OCI-M1 (cell line): ENCODE measurements at regions not wholly inside any gene's neighbourhood (a gene's known extent, or its start where the extent isn't known, plus 50 kb on each side); places are given as distances from the start of the nearest gene placed in this dataset.

Source experiments
- DNase-seq: peaks from one replicate; lab custom pipeline; 2025; lab: John Stamatoyannopoulos, UW

DNA sequence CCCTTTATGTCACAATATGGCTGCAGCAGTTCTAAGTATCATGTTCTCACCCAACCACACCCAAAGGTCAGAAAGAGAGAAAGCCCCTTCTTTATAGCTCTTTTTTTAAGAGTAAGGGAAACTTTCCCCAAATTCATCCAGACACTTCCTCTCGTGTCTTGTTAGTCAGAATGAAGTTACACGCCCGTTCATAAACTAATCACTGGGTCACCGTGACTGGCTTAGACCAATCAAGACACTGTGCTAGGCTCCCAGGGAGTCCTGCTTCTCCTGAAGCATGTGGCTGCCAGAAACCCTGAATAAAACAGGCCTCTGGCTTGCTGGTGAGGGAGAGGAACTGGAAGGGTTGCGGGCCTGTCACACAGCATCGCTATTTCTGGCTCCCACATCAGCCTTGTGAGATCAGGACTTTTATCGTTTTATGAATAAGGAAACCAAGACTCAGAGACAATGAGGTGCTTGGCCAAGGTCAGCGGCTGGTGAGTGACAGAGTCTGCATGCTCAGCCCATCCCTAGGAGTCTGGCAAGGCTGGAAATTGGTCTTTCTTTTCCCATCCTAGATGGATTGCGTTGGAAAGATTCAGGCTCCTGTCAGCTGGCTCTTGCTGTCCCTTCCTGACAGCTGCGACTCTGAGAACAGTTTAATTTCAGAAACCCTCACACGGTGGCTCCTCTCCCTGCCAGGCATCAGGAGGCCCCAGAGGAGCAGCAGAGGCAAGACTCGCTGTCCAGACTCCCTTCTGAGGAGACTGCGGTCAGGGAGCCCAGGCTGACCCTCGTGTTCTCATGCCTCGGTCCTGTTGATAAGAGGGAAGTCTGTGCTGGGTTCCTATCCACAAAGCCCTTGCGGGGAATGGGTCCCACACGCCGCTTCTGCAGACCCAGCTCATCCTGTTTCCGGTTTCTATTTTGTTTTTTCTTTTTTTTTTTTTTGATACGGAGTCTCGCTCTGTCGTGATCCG lies 104.5 kb upstream of the TAF1B start:
- no peak for DNase-seq

DNA sequence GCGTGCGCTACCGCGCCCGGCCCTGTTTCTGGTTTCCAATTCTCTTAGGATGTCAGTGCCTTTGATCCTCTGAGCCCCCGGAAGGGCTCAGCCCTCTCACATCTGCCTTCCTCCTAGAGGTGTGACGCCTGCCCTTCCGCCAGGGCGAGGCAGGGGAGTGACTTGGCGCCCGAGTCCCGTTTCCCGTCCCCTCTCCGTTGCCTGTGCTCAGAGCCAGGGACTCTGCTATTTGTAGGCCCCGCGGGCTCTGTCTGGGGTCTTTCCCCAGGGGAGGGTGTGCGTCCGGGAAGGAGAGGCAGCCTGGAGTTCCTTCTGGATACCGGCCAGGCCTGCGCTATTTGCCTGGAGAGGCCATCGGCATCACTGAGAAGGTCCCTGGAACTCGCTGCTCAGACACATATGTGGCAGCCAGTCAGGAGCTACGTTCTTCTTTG lies 103.7 kb upstream of the TAF1B start:
- DNase-seq = no peak

DNA sequence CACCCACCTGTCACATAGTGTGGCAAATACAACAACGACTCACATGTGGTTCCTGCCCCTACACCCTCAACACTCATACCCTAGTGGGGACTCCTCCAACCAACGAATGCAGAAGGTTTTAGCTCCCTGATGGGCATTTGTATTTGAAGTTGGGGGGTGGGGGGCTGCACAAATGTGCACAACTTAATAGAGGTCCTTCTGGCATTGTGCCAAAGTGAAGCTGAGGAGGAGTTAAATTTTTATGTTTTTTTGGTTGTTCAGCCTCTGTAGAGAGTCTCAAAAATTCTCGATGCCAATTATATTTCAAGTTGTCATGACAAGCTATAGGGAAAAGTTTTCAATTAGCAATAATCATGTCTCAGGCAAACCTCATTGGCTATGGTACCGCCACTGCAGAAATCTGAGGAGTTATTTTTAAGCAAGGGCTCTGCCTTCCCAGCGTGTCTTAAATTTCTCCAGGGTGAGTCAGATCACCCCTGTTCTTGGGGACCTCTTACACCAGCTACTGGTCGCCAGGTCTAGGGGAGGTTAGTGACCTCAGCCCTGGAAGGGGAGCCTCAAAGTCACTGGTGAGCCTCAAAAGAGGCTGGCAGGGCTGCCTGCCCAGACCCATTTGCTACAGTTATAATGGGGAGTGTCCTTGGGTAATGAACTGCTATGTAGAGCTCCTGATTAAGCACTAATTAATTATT lies 102.7 kb upstream of the TAF1B start:
- DNase-seq = no peak

DNA sequence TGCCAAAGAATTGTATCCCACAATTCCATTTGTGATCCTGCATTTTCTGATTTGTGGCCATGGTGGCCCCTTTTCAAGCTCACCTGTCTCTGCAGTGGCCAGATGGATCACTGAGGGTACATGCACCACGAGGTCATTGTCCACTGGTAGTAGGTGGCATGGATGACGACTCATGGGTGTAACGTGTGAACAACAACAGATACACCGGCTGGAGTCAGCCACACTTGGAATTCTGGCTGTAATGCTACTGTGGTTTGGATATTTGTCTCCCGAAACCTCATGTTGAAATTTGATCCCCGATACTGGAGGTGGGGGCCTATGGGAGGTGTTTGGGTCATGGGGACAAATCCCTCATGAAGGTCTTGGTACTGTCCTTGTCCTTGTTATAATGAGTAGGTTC lies 102.2 kb upstream of the TAF1B start:
- DNase-seq = no peak

DNA sequence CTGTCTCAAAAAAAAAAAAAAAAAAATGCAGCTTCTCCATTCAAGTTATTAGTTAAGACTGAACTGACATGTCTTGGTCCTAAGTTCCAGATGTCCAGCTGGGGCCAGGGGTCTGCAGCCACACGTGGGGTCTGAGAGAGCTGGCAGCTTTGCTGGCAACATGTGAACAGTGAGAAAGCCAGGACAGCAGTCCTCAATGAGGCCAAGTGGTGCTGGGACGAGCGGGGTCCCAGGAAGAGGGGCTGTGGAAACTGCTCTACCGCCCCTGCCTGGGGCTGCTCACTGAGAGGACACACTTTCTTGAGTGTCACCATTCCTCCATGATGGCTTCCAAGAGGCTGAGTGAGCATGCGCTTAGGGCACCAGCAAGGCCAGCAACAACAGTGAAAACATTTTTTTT lies 100.7 kb upstream of the TAF1B start:
- DNase-seq = no peak

DNA sequence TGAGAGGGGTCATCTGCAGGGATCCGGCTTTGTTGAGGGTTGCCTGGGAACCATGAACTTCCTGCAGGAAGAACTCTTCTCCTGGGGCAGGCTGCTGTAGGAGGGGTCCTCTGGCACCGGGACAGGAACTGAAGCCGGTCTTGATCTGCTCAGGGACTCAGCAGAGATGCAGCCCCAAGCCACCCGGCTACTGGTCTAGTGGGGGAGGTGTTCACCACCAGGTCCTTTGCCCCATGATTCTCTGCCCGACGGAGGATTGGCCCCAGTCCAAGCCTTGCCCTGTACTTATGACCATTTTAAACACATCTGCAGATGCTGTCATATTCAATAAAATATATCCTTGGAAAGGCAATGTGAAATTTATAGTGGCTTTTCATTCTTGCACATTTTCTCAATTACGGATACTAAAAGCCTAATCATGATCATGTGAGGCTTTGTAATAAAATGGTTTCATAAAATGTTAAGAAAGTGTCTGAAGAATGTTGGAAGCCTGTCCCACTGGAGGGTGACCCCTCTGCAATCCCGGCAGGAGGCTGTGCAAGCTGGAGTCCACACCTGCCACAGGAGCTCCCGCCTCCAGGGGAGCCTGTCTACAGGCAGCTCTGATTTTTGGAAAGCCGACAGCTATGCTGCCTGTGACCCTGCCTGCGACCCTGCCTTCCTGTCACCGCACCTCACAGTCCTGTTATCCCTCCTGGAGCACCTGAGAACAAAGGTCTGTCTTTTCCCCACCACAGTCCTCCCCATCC lies 98.8 kb upstream of the TAF1B start:
- no peak for DNase-seq

DNA sequence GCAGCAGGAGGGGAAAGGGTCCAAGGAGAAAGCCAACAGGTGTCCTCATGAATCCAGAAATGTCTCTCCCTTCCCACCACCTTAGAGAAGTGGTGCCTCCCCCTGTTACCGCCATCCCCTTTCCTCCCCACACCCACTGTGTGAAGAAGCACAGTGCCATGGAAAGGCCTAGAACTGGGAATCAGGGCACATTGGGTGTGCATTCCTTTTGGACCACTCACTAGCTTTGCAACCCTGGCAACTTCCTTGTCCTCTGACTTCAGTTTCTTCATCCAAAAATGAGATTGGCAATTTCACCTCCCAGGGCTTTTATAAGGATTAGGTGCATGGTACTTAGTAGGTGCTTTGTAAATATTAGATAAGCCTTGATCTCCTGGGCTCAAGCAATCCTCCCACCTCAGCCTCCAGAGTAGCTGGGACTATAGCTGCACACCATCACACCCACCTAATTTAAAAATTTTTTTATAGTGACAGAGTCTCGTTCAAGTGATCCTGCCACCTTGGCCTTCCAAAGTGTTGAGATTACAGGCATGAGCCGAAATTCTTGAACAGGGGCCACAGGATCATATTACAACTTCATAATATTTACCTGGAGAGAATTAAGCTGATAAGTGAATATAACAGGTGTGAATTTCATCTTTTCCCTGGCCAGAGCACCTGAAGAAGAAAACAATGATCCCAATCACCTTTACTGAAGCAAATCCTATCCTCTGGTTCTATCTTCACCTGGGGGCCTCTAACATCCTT lies 97.9 kb upstream of the TAF1B start:
- no peak for DNase-seq

DNA sequence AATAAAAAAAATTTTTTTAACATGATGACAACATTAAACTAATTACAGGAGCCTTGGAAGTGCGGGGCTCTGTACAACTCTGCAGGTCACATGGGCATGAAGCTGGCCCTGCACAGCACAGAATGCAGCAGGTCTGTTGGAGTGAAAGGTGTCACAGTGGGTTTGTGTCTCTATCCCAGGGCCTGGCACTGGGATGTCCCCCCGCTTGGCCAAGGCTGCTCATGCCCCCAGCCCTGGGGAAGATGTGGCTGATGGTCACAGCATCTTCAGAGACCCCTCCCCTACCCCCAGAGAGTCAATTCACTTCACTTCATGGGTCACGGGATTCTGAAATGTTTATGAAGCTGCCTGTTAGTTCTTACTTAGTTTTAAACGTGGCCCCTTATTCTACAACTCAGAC lies 95.9 kb upstream of the TAF1B start:
- DNase-seq = no peak

DNA sequence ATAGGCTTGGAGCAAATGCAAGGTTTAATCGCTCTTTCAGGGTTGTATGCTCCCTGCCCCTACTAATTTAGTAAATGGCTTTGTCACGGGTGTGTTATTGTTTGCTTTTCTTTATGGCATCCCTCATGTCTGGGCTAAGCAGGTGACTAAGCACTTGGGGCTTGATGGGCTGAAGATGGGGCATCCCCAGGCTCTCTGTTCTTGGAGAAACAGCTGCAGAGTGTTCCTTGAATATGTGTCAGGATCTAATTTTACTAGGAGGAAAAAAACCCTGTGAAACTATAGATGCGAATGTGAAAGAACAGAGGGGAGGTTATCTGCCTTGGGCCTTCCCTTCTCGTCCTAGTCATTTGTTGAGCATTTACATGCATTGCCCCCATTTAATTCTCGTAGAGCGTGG lies 94.7 kb upstream of the TAF1B start:
- DNase-seq = no peak

DNA sequence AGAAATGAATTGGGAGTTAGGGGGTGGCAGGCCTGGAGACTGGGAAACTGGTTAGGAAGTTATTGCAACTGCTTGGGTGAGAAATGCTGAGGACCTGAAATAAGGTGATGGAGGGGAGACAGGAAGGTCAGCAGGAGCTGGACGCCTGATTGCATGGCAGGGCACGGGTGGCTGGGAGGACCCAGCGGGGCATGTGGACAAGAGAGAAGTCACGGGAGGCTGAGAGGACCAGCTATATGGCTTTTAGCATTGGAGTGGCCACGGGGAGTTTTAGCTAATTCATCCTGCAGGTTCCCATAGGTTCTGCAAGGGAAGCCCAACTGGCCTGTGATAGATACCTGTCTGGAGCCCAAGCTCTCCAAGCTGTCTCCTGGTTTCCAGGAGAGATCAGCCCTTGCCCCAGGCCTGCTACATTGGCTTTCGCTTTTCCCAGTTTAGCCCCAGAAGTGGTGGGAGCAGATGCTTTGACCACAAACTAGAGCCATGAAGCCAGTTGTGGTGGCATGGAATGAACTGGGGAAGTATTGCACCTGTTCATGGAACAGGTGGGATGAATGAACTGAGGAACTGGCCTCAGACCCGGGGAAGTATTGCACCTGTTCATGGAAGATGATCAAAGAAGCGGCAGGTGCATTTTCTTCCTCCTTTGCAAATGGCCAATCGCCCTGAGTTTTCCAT lies 93.6 kb upstream of the TAF1B start:
- DNase-seq = no peak

DNA sequence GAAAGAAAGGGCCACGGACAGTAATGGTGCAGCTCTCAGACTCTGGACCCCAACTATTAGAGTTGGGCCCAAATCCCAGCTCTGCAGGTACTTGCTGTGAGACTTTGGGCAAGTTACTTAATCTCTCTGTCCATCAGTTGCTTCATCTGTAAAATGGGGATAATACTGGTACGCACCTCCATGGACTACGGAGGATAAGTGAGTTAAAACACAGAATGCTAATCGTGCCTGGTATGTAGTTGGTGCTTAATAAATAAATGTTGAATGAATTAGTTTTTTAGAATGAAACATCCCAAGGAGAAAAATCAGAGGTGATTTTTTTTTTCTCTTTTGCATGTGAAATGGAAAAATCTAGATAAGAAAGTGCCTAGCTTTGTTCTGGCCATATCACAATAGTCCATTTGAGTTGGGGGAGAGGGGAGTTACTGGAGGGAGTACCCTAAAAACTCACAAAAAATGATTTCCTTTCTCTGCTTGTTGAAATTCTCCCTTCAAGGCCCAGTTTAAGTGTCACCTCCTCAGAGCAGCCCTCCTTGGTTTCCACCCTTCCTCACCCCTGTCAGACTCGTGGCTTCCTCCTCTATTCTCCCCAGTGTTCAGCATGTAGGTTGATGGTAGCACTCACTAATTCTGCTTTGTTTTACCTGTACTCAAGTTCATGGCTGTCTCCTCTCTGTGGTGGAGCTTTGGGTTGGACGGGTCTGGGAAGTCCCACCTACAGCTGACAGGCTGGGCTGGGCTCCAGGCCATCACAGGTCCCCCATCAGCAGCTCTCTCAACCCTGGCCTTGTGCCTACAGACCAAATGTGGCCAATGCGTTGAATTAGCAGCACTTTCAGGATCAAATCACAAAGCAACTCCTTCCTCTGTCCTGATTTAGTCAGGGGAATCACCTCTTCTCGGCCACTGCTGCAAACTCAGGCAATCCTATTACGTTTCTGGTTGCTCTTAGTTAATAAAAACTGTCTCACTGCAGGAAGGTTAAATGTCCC lies 92.8 kb upstream of the TAF1B start:
- no peak for DNase-seq

DNA sequence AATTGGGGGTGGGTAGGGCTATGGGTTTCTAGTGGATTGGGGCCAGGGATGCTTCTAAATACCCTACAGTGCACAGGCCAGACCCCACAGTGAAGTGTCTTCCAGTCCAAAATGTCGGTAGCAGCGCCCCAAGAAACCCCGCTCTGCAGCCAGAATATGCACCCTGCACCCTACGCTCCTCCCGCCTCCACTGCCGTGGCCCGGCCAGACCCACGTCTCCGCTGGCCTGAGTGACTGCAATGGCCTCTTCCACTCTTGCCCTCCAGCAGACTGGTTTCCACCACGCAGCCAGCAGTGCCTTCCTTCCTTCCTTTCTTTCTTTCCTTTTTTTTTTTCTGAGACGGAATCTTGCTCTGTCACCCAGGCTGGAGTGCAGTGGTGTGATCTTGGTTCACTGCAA lies 91.4 kb upstream of the TAF1B start:
- no peak for DNase-seq

DNA sequence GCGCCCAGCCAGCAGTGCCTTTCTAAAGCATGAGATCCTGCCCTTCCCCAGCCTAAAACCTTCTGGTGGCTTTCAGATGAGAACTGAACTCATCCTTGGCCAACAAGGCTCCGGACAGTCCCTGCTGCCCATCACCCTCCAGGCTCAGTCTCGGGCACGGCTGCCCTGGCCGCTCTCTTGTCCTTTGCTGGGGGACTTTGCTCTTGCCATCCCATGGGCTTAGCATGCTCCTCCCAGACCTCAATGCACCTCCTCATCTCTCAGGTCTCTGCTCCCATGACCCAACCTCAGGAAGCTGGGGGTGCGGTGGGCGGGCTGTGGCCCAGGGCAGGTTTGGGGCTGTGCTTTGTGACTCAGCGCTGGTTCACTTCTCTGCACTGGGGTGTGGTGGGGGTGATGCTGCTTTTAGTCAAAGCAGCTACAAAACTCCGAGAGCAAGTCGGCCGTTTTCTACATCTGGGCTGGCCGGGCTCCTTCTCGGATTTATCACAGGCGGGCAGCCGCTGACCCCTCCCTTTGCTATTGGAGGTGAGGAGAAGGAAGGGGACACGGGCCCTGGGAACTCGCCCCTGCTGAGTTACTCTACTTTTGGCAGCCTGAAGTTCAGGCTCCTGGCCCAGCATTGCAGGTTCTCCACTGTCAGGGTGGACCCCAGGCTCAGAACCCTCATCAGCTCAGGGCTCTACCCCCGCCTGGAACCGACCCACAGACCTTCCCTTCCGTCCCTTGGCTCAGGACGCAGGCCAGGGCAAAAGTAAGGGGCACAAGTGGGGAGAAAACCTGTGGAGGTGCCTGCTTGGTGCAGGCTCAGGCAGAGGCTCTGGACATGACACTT lies 90.6 kb upstream of the TAF1B start:
- no peak for DNase-seq

DNA sequence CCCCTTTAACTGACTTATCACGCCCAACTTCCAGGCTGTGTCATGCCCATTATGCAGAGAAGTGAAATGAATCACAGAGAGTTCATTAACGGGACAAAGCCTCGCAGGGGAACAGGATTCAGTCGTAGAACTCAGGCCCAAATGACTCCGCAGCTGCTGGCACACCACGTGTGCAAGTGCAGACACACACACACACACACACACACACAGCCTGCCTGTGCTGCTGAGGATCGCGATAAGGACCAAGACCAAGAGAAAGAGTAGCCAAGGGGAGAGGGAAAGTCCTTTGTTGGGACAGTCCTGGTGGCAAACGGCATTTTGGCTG lies 90.0 kb upstream of the TAF1B start:
- peak; percentile 84 for DNase-seq

DNA sequence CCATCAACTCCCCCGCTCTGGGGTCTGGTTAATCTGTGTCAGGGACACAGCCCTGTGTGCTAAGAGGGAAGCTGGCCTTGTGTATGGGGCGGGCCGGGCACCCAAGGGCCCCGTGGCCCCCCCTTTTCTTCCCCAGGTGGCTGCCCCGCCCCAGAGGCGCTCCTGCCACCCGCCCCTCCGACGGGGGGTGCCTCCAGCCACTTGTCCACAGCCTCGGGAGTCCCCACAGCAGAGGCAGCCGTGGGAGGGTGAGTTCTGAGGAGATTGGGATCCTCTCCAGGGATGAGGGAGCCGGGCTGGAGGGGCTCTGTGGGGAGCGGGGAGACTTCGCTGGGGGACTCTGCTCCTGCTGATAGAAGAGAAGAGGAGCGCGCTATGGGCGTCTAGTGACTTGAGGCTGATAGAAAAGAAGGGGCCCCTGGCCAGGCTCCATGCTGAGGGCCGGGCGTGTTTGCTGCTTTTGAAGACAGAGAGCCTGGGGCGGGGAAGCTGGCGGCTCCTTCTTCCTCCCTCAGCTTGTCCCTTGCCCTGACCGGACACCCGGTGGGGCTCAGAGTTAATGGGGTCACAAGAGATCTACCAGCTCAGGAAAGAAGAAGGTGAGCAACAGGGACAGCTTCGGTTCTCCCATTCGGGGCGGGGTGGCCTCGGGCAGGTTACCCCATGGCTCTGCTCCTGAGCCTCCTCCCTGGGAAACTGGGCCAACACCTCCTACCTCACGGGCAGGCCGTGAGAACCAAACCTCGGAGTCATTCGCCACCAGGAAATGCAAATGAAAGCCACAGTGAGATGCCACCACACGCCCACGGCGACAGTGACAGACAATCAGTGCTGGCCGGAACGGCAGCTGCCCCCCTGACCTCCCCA lies 89.4 kb upstream of the TAF1B start:
- DNase-seq = no peak

DNA sequence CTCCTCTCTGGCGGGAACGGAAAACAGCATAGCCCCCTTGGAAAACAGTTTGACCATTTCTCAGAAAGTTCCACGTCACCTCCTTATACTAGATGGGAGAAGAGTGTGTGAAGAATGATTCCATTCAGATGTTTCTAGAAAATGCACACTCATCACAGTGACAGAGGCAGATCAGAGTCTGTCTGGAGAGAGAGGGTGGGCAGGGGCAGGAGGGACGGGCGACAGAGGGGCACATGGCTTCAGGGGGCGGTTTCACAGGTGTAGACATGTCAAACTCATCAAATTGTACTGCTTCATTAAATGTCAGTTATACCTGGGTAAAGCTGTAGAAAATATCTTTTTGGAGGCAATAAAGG lies 88.8 kb upstream of the TAF1B start:
- no peak for DNase-seq

DNA sequence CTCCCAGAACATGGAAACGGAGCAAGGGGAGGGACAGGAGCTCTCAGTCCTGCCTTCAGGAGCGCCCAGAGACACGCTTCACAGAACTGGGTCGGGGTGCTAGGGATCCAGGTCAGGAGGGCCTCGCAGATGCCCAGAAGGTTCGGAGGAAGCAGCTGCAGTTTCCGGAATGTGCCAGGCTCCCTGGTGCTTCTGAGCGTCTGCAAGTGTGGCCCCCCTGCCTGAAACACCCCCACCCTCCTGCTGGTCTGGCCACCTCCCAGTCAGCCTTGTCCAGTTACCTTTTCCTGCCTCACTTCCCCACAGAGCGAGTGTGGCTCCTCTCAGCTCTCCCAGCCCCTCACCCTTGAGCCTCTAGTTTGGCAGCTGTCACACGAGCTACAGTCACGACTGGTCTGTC lies 88.3 kb upstream of the TAF1B start:
- no peak for DNase-seq

DNA sequence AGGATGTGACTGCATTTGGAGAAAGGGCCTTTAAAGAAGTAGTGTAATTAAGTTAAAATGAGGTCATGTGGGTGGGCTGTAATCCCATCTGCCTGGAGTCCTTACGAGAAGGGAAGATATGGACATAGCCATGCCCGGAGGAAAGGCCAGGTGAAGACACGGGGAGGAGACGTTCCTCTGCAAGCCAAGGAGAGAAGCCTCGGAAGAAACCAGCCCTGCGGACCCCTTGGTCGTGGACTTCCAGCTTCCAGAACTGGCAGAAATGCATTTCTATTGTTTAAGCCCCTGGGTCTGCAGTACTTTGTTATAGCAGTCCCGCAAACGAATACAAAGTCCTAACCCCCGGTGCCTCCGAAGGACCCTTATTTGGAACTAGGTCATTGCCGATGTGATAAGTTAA lies 87.6 kb upstream of the TAF1B start:
- DNase-seq = no peak
